HG03457 (cell line): ENCODE measurements at regions not wholly inside any gene's neighbourhood (a gene's known extent, or its start where the extent isn't known, plus 50 kb on each side); places are given as distances from the start of the nearest gene placed in this dataset.

Source experiments
- ATAC-seq: cut with Tn5 transposase; IDR thresholded peaks from one replicate; pipeline ENCODE4 v1.9.1; 2021; ENCODE audit warnings: moderate number of reproducible peaks; ENCODE audit not compliant: unreplicated experiment

DNA sequence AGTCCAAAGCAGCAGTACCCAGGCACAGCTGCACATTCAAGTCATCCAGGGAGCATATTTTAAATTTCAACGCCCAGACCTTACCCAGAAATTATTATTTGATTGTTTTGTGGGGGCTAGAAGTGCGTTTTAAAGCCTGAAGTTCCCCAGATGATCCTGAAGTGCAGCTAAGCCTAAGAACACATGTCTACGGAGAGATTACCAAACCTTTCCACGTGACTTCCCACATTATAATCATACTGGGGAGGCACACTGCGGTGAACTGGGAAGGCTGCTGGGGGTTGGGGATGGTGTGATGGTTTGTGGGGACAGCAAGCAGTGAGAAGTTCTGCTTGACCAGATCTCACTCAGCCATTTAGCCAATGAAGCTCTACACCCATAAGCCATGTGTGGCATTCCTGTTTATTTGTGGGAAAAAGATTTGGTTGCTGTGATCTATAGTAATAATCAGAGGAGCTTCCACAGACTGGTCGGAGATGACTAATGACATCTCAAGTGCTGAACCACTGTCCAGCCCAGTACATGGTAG is 93.4 kb upstream of the CDH6 start:
- no peak for ATAC-seq

DNA sequence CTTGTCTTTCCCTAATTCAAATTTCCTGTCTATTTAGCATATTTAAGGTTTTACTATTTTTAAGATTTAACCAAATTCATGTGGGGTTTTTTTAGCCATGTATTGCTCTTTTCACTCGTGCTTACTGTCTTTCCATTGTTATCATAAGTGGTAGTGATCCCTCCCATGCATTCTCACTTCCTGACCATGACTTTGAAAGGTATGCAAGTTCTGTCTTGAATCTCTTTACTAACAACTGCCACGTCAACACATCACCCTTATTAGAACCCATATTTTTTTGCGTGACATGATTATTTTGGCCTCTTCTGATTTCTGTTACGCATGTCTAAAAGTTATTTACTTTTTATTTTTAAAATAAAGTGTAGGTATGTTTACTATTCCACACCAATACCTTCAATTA is 94.7 kb upstream of the CDH6 start:
- no peak for ATAC-seq

DNA sequence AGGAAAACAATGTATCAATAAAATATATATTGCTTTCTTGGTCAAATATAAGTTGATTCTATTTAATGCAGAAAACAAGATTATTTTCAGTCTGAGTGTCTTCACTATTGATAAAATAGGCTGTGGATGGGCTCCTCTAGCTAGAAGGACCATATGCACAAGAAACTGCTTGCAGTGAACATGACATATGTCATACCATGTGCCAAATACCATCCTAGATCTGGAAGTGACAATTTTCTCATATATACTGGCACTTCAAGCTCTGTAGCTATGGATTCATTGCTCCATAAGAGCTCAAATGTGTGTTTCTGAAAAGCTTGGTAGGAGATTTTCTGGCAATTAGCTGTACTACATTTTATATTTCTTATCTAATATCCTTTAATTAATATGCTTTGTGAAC is 95.6 kb upstream of the CDH6 start:
- ATAC-seq: no peak

DNA sequence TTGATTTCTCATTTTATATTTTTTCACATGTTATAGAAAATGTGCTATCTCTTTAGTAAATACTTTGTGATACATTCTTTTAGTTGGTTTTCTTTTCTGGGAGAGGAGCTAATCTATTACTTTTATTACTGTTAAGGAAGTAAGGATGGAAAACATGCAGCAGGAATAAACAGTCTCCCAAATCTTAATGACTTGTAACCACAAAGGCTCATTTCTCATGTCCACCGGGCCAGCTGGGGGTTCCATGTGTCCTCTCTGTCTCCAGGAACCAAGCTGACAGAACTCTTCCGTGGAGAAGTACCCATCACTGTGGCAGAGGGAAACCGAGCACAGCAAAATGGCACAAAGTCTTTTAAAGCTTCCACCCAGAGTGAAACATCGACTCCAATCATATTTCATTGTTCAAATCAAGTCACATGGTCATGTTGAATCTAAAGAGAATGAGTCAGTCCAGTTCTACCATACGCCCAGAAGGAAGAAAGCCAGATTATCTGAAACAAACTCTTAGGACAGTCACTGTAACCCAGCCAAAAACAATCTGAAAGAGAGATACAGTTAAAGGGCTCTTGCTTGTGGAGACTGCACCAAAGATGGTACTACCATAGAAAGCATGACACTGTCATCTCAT is 97.1 kb upstream of the CDH6 start:
- ATAC-seq: no peak

DNA sequence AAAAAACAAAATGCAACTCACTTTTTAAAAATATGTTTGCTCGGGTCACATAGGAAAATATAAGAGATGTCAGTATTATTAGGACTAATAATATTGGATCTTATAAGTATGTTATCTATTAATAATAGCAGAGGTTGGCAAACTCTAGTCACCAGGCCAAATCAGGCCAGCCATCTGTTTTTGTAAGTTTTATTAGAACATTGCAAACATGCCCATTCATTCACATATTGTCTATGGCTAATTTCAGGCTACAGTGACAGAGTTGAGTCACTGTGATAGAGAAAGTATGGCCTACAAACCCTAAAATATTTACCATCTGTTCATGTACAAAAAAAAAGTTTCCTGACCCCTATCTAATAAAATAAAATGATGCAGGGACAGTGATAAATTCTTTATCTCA is 97.7 kb upstream of the CDH6 start:
- no peak for ATAC-seq

DNA sequence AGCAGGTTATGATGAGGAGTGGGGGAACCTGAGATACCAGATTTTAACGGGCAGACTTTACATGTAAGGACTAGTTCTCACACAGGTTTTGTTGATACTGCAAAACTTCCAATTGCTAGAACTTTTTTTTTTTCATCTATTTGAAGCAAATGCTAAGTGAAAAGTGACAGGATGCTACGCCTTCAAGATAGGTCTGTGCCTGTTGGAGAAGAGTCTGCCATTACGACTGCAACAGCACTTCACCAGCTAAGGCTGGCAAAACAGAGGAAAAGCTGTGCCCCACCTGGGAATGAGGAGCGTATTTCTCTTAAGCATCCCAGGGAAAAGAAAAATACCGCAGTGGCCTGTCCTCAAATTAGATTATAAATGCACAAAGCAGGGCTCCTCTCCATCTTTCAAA is 102.0 kb upstream of the CDH6 start:
- ATAC-seq: no peak

DNA sequence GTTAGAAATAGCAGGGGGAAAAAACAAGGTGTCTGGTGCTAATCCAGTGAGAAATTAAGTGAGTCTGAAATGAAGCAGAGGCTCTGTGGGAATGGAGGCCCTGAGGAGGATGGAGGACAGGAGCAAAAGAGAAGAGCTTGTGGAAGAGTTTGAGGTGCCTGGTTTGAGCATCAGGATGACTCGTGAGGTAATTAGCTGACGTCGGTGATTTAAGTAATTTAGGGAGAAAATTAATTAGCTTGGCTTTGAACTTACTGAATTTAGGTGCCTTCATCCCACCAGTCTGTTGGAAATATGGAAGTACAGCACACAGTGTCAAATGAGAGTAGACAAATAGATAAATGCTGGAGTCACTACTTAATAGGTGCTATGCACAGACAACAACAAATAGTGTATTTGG is 103.0 kb upstream of the CDH6 start:
- no peak for ATAC-seq

DNA sequence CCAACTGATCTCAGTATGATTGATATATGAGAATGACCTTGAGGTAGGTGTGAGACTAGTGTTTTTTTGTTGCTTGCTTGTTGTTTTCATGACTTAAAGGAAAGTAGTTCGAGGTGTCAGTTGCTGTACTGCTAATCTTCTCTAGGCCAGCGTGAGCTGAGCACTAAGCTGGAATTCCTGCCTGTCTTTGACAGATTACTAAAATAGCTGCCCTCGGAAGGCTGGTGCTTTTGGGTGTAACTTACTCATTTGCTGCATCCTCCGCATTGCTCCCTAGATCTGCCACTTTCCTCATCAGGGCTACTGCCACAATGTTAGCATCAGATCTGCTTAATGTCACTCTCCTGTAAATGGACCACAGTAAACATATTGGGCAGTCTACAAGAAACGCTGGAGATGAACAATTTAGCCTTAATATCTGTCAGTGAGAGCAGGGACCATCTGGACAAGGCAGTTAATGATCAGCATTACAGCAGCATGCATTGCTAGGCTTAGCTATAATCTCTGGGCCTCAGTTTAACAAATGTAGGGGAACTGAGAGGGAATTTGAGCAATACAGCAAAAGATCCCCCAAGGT is 106.6 kb upstream of the CDH6 start:
- no peak for ATAC-seq

DNA sequence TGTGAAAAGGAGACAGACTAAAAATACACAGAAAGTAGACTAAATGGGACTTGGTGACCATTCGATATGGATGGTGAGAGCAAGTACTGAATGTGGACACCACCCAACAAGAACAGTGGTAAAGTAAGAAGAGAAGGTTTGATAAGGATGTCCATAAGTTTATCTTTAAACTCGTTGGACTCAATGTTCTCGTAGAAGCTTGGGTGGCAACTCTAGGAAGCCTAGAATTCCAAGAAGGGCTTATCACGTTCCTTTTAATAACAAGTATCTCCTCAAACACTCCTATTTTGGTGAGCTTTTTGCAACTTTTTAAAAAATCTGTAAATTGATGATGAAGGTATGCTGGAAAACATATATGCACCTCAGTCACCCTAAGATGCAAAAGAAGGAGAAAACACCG is 108.6 kb upstream of the CDH6 start:
- ATAC-seq: no peak

DNA sequence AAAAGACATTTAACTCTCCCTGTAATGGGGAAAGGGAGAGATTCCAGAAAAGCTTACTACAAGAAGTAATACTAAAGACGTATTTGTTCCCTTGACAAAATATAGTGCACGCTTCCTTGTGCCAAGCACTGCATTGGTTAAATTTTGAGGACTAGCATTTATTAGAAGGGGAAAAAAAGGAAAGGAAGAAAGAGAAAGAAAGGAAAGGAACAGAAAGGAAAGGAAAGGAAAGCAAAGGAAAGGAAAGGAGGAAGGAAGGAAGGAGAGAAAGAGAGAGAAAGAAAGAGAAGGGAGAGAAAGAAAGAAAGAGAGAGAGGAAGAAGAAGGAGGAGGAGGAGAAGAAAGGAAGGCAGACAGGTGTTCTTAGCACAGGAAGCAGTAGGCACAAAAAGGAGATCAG is 110.1 kb upstream of the CDH6 start:
- no peak for ATAC-seq

DNA sequence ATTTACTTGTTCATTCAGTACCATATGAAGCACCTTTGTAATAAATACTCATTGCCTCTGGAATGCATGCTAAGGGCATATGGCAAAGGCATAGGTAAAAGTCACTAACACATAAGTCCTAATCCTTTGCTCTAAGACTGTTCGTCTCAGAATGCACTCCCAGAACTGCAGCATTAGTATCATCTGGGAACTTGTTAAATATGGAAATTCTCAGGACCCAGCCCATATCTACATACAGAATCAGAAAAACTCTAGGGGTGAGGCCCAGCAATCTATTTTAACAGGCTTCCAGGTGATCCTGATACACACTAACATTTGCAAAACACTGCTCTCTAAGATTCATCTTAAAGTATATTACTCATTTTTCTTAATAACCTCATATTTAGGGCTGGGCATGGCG is 113.8 kb upstream of the CDH6 start:
- ATAC-seq: no peak

DNA sequence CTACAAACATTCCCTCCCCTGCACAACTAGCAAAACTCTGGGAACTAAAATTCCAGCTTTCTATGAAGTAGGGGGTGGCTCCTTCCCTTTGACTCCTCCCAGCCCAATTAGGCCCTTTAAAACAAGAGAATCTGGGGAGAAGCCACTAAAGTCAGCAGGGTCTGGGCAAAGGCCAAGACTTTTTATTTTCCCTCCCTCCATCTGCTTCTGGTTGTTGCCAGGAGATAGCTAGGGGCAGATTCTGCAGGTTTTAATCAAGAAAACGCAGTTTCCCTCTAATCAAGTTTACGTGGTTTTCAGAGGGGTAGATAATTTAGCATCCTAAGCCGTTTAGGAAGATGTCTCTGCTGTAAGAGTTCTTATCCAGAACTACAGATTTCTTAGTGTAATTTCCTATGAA is 114.5 kb upstream of the CDH6 start:
- no peak for ATAC-seq

DNA sequence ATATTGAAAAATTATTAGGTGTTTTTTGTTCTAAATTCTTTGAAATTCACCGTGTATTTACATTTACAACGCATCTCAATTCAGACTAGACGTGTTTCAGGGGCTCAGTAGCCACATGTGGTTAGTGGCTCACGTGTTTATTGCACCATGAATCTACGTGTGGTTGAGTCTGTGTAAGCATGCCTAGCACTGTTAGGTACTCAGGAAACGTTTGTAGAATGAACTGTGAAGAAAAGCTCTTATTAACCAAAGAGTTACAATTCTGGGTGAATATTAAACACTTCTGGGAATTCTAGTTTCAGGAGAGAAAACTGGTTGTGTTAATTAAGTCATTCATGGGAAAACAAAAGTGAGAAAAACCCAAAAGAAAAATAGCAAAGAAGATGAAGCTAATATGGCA is 117.5 kb upstream of the CDH6 start:
- ATAC-seq: no peak

DNA sequence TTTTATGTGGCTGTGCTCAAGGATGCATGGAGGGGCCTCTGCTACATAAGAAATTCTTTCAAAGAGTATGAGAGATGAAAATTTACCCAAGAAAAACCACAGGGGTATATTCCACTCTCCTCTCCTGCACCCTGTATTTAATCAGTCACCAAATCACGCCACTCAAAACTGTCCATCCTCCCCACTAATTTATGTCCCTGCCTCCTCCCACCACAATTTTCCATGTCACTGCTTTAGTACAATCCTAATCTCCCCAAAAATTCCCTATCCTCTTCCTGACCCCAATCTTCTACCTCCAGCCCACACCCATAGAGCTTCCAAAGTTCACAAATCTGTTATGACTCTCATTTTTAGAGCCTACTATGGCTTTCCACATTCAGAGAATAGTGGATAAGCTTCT is 125.2 kb upstream of the CDH6 start:
- no peak for ATAC-seq

DNA sequence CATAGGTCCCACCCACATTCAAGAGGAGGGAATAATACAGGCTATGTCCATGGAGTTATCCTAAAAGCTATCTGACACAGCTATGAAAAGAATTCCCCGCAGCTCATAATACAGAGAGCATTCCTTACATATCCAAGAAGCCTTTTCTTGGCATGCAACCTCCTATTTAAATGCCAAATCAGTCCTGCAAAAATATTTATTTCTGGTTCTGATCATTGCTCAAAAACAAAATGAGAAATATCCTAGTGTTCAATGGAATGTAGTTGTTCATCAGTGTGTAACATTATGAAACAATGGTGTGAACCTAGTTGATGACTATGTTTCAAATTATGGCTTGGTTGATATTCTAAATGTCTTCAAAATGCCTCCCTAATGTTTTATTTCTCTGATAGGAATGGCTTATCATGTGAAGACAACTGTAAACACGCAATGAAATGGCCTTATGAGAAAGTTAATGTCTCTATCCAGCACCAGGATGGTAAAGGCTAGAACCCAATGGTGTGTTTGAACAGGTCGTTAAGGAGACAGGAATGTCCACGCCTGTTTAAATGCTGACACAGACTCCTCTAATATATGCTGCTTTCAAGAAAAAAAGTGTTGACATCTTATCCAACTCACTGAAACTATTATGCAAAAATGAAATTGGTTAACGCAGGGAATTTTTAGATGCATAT is 126.7 kb upstream of the CDH6 start:
- ATAC-seq: no peak

DNA sequence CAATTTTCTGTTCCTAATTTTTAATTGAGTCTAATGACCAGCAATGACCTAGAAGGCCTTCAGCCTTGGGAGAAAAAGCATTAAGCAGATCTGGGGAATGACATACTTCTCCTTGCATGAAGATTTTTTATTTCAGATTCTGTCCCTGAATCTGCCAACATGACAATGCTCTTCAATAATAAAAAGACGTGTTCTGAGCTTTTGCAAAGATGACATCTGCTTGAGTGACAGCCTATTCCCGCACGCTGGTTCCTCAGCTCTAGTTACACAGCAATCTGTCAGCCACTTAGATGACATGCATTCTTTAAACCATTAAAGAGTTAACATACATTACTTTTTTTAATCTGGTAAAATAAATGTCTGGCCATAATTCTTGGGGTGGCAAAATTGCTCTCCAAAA is 129.3 kb upstream of the CDH6 start:
- no peak for ATAC-seq

DNA sequence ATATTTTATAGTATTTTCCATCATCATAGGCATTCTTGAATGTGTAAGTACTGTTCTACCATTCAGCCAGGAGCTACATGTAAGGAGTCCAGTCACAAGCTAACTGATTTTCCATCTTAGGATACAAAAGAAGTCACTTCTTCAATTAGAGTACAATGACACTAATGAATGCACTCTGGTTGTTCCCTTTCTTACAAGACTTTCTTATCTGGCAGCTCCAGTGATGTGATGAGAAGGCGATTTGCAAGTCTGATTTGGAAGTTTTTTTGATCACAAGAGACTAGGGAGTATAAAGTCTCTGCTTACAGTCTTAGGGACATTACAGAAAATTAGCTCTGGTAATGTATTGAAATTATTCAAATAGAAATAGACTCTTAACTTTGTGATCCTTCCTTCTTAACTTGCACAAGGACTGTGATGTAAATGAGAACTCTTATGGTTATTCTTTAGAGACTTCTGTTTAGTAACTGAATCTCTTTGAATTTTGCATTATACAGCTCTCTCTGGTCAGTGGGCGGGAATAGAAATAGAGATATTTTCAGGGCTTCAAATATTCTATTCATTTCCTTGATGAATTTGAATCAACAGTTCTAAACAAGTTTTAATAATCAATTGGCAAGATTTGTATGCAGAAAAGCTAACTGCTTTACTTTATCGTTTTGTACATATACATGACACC is 130.4 kb upstream of the CDH6 start:
- ATAC-seq: no peak

DNA sequence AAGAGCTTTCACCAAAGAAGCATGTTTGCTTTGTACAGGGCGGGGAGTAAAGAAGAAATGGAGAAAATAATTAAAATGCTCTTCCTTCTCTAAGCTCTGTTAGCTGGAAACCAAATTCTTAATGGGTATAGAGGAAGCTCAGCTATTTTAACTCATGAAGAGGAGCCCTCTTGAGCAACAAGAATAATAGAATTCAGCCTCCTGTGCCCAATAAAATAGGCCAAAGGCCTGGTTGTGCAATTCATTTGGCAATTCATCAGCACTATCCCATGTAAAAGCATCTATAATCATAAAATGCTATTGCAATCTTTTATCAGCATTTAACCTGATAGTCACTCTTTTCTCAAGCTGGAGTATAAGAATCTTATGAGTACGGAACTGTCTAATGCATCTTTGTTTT is 133.6 kb upstream of the CDH6 start:
- no peak for ATAC-seq

DNA sequence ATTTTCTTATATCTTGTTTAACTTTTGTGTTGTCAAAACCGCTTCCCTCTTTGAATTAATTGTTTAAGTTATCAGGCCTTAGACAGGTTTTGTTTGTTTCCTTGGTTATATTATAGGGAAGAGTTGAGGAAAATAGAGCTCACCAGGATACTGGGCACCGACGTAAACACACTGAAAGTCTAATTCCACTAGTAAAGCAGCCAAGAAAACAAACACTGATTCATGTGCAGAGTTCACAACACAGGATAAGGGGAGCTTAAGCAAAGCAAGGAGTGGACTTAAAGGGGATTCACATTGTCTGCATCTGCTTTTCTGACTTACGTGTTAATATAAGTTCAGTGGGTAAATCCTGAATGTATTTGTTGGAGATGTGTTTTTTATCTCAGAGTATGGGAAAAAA is 139.0 kb upstream of the CDH6 start:
- ATAC-seq: no peak

DNA sequence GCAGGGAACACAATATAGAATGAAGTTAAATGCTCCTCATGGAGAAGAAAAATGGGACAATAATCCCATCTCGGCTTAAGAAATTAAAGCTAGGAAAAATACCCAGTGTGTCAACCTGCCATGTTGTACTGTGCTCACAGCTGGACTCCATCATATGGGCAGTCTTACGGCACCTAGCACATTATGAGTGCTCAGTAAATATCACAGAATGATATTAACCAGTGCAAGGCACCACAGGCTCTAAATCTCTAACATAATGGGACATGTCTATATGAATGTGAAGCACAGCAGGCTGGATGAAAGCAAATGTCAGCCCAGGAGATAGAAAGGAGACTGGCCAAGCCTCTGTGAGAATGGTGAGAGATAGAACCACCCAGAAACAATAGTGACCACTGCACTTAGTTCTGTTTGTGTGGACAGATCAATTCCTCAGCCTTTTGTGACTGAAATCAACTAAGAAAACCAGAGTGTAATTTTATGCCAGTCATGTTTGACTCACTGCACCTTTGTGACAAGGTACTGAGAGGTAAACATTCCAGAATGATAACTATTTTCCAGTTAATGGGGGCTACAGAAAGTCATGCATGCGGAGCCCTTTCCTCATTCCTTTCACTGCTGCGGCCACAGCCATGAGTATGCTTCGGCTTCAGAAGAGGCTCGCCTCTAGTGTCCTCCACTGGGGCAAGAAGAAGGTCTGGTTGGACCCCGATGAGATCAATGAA is 140.4 kb upstream of the CDH6 start:
- no peak for ATAC-seq

DNA sequence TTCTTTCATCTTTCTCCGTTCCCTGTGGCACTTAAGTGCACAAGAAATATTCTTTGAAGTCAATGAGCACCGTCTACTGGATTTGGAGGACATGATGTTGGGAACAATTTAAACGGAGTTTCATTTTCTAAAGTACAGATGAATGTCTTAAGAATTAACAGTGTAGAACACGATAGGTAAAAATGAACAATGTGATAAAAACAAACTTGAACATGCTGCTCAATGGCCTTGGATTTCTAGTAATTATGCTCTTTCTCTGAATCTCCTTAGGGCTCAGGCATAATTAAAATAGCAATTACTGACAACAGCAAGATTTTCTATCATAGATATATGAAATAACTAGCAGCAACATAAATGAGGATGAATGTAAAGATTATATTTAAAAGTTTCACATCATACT is 142.2 kb upstream of the CDH6 start:
- ATAC-seq: no peak
